D341Med (cell line): ENCODE measurements at regions not wholly inside any gene's neighbourhood (a gene's known extent, or its start where the extent isn't known, plus 50 kb on each side); places are given as distances from the start of the nearest gene placed in this dataset.
"Not testable (repeated sequence)": the region's sequence is repeated elsewhere in the genome, so short reads cannot be mapped to it uniquely, and the experiment has no call there.

Experiments
- DNase-seq: peaks from one replicate; pipeline ENCODE4 v3.0.0; 2012; ENCODE audit warnings: low spot score

DNA sequence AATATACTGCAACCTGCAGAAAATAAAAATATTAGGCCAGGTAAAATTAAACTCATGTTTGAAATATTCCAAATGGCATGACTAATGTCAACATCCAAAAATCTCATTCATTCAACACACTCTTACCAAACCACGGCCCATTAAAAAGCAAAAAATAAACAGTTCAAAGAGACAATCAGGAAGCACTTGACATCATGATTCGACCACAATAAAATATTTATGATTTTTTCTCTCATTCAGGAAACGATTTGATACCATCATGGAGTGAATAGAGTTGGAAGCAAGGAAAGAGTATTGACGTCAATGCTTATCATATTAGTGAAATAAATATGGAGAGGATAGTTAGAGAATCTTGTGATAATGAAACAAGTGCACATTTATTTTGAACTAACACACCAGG, 354.1 kb downstream of the KCNJ2 start:
- DNase-seq, result no peak

DNA sequence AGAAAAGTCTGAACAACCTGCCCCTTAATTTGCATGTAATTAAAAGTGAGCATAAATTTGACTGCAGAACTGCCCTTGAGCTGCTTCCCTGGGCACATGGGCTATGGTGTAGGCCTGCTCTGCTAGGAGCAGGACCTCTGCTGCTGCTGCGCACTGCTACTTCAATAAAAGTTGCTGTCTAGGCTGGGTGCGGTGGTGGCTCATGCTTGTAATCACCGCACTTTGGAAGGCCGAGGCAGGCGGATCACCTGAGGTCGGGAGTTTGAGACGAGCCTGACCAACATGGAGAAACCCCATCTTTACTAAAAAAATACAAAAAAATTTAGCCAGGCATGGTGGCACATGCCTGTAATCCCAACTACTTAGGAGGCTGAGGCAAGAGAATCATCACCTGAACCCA, 355.7 kb downstream of the KCNJ2 start:
- DNase-seq, result not testable (repeated sequence)

DNA sequence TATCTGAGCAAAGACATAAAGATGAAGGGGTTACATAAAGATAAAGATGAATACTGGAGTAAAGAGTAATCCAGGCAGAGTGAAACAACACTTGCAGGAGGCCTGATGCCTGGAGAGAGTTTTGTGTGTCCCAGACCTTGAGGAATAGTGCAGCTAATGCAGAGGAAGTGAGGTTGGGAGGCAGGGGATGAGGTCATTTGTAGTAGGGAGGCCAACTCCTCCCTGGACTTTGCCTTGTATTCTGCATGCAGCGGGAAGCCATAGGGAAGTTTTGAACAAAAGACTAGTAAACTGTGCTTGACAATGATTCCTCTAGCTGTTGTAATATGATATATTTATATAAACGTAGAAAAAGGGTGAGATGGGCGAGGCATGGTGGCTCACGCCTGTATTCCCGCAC, 356.6 kb downstream of the KCNJ2 start:
- no peak for DNase-seq

DNA sequence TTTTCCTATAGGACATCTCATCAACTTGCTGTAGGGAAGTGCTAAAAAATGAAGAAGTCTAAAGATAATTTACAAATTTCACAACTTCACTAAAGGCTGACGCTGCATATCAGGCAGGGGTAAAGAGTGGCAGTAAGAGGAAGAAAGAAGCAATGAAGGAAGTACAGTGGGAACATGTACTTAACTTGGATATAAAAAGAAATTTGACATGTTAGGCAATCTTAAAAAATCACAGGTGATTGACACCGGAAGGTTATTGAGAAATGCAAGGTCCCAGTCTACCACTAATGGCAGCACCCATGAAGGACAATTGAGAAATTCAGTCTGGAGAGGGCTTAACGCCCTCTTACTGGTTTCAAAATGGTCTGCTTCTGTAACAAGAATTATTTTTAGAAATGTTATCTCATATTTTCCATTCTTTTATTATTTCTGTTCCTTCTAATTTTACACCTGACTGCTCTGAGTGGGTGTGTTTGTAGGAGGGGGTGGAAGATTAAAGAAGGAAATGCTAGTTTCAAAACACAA, 358.1 kb downstream of the KCNJ2 start:
- no peak for DNase-seq

DNA sequence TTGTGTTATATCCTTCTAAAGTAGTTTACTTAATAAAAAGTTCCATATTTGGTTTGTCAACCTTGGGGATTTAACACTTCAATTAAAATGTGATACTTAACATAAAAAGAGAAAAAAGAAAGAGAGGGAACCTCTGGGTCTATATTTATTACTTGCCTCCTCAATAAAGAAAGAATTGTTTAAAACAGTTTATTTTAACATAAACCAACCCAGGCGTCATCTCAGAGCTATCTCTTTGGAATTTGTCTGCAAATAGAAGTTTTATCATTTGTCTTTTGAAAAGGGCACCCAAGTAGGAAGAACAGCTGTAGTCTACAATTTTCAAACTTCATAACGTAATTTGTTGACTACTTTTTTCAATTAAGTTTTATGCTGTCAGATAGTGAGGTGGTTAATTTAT, 364.1 kb downstream of the KCNJ2 start:
- no peak for DNase-seq

DNA sequence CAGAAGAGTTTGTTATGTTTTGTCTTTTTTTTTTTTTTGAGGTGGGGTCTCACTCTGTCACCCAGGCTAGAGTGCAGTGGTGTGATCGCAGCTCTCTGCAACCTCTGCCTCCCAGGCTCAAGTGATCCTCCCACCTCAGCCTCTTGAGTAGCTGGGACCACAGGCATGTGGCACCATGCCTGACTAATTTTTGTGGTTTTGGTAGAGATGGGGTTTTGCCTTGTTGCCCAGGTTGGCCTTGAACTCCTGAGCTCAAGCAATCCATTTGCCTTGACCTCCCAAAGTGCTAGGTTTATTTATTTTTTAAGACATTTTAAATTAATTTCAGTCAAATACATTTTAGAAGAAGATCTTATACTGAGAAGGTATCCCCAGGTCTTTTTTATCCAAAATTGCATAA, 366.7 kb downstream of the KCNJ2 start:
- DNase-seq, result no peak

DNA sequence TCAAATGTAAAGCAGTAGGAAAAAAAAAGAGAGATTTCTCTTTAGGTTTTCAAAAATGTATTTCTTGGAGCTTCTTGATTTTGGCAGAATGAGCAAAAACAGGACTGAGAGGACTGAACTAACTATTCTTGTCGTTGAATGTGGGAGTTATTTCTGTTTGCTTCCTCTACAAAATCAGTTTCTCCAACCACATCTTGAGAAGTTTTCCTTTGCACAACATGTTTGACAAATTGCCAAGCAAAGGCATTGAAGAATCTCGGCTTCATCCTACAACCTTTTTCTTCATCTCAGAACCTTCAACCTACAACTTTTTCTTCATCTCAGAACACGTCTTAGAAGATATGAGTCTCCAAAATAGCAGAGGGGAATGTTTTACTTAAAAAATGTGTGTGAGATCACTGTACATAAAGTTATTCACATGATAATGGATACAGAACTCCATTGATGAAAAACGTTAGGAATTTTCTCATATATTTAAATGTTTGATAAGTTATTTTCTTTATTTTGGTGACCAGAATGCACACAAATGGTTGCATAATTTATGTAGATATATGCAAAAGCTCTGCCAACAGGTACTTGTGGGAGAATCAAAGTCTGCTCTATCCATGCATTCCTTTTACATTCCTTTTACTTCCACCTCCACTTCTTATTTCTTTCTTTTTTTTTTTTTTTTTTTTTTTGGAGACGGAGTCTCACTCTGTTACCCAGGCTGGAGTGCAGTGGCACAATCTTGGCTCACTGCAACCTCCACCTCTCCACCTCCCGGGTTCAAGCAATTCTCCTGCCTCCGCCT, 370.0 kb downstream of the KCNJ2 start:
- DNase-seq, result no peak

DNA sequence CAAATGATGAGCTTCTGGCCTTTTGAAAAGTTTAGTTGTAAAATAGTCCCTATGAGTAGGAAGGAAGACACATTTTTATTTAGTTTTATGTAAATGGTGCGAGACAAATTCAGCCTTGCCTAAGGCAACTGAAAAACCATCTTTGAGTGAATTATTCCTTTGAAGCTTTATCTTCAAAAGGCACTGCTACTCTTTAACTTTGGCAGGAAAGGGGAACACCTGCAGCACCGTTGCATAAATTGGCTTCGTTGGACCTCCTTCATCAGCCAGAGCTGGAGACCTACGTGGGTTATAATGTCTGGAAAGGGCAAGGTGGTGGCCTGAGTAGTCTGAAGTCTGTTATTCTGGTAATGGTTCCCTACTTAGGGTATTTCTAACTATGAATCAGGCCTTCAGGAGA, 373.5 kb downstream of the KCNJ2 start:
- no peak for DNase-seq

DNA sequence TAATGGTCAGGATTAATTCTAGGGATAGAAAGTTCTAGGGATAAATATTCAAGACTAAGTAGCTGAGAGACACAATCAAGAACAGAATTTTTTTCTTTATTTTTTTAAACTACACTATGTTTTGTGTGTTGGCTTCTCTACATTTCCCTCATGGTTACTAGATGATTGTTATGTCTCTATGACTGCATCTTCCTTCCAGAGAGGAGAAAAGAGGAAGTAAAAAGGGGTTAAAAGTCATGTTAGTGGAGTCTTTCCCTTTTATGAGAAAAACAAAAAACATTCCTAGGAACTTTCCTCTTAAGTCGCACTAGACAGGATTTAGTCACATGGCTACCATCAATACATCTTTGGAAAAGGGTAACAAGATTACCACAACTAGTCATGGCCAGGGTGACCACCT, 375.0 kb downstream of the KCNJ2 start:
- no peak for DNase-seq

DNA sequence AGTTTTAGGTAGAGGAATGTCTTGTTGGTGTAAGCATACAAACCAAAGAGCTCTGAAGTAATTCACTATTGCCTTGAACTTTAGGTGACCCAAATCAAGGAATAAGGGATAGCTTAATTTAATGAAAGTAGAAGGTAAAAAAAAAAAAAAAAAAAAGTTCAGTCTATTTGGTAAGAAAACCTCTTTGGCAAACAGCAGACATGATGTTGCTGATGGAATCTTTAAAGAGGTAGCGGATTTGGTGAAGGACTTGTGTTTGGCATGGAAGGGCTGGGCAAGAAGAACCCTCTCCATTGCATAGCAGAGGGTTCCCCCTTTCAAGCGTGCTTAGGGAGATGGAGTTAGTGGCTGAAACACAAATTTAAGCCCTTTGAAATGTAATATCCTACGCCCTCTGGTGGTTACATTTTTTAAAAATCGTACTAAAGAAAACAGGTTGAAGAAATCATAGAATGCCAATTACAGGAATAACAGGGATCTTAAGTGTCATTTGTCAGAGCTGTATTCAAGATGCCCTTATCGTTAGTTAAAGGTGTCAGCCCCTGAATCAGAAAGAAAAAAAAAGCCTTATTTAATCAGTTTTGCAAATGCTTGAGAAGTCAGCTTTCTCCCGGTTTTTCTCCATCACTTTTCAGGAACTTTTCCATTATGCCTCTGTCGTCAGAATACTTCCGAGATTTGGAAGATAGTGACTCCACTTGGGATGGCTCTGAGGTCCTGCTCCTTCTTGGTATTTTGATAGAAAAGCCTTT, 383.1 kb downstream of the KCNJ2 start:
- peak; percentile 68 for DNase-seq

DNA sequence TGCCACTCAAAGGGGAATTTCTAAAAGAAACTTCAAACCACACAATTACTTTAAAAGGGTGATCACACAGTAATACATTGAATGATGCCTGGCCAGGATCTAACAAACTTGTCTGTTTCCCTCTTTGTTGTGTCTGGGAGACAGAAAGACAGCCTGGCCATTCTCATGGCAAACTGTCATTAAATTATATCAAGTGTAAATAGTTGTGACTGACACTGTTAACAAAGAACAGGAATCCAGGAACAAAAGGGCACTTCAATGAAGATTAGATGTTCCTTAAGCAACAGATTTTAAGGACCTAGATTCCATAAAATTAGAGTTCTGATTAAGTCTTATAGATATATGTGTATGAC, 383.6 kb downstream of the KCNJ2 start:
- DNase-seq, result no peak

DNA sequence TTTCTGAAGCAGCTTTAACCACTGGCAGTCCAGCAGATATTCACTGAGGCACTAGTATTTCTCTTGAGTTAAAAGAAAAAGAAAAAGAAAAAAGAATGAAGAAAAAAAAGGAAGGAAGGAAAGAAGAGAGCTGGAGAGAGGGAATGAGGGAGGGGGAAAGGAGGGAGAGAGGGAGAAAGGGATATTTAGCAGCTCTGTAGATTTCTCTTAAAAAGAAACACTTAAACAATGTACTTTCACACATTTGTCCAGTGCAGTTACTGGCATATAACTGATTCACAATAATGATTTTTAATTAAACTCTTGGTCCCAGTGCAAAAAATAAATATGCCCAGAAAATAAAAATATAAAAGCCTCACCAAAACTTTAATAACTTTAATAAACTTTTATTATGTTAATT, 386.4 kb downstream of the KCNJ2 start:
- no peak for DNase-seq

DNA sequence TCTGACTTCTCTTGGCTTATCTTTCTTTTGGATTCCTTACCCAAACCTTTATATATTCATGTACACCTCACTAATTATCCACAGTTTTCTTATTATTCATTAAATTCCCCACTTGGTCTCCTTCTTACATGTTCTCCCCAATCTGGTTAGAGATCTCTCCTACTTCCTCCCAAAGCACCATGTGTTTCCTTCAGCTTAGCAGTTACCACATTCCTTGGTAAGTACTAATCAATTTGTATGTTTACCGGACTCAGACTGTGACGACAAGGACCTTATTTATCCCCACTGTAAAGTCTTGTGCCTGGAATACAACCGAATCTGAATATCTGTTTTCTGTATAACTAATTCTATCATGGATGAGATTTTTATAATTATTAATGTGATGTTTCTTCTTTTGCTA, 389.5 kb downstream of the KCNJ2 start:
- DNase-seq, result no peak

DNA sequence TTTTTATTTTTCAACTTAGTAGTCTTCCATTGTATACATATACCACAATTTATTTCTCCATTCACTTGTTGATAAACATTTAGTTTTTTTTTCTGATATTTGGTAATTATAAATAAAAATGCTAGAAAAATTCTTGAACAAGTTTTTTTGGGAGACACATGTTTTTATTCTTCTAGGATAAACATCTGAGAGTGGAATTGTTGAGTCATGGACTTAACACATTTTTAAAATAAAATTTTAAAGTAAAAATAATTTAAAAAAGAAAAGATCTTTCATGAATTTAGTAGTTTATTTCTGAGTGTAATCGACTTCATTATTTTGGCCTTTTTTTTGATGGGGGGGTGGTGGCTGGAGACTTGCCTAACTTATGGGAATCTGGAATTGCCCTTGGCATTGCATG, 391.1 kb downstream of the KCNJ2 start:
- no peak for DNase-seq

DNA sequence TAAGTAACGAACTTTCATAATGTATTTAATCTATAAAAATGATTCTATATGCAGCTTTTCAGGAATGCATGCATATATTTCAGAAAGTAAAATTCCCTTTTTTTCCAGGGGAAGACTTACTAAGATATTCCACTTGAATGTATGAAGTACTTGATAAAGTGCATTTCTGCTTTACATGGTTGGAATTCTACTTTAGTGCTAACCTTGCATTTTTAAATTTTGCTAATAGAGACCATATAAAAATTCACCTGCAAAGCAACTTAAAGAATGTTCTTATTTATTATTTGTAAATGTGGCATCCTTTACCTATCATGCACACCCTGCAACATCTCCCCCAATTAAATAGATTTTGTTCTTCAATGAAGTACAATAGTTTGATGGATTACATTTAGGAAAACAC, 392.8 kb downstream of the KCNJ2 start:
- no peak for DNase-seq

DNA sequence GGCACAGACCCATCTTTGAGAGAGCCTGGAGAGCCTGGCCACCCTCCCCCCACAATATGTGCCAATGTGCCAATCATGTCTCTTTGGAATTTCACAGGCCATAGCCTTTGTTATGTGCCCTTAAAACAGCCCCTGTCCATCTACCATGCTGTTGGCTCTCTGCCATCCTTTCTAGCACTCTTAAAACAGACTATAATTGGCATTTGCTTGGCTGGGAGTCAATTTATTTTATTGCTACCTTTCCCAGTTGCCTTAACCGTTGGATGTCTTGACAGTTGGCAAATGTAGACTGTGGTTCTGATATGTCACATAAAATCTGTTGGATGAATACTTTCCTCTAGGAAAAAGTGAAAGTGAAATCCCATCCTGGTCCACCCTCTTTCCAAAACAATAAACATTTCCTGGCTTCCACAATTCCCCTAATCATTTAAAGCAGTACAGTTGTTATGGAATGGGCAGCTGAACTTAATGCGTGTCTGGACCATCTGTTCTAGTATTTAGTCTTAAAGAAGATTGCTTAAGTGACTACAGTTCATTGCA, 394.0 kb downstream of the KCNJ2 start:
- peak; percentile 60 for DNase-seq

DNA sequence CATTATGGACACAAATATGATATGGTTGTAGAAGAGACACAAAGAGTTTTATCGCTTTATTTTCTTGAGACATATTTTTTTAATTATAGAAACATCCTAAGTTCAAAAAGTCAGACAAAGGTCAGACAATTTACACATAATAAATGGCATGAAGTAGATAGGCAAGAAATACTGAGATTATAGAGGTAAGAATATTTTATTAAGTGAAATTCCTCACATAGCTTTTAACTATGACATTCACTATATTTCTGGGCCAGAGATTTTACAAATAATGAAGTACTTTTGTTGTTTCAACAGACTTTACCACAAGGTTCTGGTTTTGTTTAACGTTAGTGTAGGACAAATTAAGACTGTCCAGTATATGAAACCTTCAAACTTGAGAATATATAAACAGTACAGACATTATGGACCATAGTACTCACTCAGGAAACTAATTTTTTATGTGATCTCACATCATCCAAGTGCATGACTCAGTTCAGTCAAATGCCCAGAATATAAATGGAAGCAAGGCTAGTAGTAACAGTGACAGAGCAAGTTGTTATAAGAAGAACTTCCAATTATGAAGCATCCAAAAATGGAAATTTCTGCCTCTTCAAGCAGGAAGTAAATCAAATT, 394.8 kb downstream of the KCNJ2 start:
- no peak for DNase-seq

DNA sequence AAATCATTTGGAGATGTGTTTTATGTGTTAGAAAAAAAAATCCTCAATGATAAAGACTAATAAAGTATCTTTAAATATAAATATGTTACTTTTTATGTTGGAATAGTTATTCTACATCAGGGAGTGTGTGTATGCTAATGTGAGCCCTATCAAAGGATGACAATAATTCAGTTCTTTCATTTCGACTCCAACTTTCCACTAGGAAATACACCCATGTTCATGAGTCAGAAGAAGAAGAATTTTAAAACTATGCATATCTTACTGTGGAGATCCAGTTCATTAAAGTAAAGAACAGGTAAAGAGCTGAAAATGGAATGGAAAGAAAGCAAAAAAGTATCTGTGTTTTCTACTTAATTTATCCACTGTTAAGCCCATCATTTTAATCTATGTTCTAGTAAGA, 399.8 kb downstream of the KCNJ2 start:
- no peak for DNase-seq

DNA sequence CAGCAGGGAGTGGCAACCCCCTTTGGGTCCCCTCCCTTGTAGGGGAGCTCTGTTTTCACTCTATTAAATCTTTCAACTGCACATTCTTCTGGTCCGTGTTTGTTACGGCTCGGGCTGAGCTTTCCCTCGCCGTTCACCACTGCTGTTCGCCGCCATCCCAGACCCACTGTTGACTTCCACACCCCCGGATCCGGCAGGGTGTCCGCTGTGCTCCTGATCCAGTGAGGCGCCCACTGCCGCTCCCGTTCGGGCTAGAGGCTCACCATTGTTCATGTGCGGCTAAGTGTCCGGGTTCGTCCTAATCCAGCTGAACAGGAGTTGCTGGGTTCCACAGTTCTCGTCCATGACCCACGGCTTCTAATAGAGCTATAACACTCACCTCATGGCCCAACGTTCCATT, 408.1 kb downstream of the KCNJ2 start:
- no peak for DNase-seq

DNA sequence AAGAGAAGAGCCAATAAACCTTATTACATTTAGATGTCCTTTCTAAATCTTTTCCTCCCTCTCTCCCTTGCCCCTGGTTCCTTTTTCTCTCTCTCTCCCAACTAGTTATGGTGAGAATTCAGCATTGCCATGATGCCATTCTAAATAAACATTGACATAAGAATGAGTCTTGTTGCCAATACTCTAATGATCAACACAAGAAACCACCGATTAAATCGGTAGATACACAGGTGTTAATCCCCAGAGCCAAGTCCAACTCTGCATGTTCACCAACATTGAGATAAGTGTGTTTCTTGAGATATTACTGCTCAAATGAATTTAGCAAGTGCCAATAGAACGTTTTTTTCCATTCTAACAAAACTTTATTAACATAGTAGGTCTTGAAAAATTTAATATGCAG, 412.1 kb downstream of the KCNJ2 start:
- no peak for DNase-seq

DNA sequence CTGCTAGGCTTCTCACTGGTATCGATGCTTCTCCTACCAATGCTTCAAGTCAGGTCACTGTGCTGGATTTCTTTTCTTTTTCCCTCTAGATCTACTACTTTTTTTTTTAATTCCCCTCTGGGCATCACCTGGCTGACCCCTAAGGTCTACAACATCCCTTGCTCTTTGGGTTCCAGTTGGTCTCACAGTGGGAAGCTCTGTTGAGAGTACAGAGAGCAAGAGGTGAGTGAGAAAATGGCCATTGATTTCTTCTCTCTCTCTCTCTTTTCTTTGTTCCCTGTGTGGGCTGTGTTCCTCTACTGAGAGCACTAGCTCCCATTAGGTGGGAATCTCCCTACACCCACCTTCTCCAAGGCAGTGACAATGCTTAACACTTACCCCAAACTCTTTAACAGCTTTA, 413.4 kb downstream of the KCNJ2 start:
- DNase-seq, result no peak

DNA sequence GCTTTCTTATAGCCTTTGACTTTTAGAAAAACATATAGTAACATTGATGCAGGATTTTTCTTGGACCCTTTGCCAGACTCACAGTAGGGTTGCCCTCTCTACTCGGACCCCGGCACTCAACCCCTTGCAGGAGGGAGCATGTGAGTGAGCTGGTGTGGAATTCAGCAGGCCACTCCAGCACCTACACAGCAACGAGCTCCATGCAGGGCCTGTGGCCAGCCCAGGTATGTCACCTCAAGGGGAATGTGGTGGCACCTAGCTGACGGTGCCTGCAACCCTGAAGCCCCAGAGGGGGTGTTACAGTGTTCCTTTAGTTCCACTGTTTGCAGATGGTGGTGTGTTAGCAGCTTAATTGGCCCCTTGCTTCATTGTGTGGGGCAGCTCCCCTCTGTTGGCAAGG, 414.9 kb downstream of the KCNJ2 start:
- no peak for DNase-seq

DNA sequence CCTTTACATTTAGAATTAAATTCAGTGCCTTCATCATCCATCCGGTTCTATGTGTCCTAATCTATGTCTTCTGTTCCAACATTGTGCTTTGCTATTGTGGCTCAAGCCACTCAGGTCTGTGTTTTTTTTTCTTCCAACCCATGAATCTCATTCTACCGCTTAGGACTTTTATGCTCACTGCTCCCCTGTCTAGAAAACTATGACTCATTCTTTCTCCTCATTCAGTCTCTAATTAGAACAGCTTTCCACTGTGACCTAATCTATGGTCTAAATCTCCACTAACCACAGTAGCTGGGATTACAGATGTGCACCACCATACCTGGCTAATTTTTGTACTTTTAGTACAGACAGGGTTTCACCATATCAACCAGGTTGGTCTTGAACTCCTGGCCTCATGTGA, 418.7 kb downstream of the KCNJ2 start:
- DNase-seq, result no peak
